ENCODE measurements at regions not wholly inside any gene's neighbourhood (a gene's known extent, or its start where the extent isn't known, plus 50 kb on each side); places are given as distances from the start of the nearest gene placed in this dataset.

- Mint-ChIP-seq H3K36me3 (ENCODE audit: low read depth) (no peaks in the 10 kb centered on the region), H3K4me3 (no peak overlapping the region), H3K4me1 (no peaks in the 10 kb centered on the region), H3K27ac (no peak overlapping the region), H3K9me3 (no peaks in the 10 kb centered on the region), H3K27me3 (peaks cover 2% of the 10 kb centered on the region)
- DNase-seq = no peak
- ChIA-PET CTCF (no interaction called here), POLR2A (no interaction called here)
Observed at GRCh38 chr6:4613795-4614194, 162.4 kb upstream of the CDYL start.

DNA sequence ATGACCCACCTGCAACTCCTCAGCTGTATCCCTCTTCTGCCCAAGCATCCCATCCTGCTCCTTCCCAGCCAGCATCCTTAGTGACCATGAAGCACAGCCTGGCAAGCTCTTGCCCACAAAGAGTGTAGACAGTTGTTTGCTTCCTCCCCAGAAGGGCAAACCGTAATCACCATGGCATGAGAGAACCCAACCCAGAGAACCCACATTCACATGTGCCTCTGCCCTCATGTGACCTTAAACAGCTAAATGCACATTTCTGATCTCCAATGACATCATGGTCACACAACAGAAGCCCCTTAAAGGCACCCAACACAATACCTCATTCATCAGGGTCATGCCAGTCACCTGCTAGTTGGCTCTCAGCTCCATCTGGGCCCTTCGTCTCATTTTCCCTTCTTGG is 162.8 kb upstream of the CDYL start:
- no peak overlapping the region for H3K4me3 Mint-ChIP-seq
- CTCF ChIA-PET = no interaction called here
- H3K36me3 Mint-ChIP-seq (ENCODE audit: low read depth) = no peaks in the 10 kb centered on the region
- no peak overlapping the region for H3K27ac Mint-ChIP-seq
- POLR2A ChIA-PET = no interaction called here
- no peak for DNase-seq
- no peaks in the 10 kb centered on the region for H3K4me1 Mint-ChIP-seq
- H3K9me3 Mint-ChIP-seq = no peaks in the 10 kb centered on the region
- H3K27me3 Mint-ChIP-seq = peaks cover 2% of the 10 kb centered on the region

DNA sequence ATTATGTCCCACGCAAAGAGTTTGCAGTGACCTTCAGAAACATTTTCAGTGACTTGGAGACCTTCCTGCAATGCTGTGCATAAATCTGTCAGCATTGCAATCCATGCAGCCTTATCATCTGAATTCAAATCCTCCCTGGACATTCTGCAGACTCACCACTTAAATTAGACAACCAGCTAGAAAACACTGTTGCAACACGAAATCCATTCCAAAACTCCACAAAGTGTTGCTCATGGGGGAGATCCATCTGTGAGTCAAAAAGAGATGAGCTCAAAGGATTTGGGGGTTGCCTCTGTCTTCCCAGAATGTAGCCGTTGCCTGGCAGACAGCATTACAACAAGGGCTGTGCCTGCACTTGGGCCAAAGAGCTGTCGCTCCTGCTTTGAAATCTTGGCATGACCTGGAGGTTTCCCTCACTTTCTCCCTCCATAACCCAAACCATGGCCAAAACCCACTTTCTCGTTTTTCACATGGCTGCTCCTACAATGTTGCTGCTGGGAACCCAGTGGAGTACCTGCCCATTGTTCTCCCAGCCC is 163.5 kb upstream of the CDYL start:
- DNase-seq = no peak
- Mint-ChIP-seq H3K4me1 (peaks cover 2% of the 10 kb centered on the region), H3K4me3 (no peak overlapping the region), H3K27me3 (peaks cover 2% of the 10 kb centered on the region), H3K27ac (no peak overlapping the region), H3K9me3 (no peaks in the 10 kb centered on the region), H3K36me3 (ENCODE audit: low read depth) (no peaks in the 10 kb centered on the region)
- ChIA-PET CTCF (no interaction called here), POLR2A (no interaction called here)

DNA sequence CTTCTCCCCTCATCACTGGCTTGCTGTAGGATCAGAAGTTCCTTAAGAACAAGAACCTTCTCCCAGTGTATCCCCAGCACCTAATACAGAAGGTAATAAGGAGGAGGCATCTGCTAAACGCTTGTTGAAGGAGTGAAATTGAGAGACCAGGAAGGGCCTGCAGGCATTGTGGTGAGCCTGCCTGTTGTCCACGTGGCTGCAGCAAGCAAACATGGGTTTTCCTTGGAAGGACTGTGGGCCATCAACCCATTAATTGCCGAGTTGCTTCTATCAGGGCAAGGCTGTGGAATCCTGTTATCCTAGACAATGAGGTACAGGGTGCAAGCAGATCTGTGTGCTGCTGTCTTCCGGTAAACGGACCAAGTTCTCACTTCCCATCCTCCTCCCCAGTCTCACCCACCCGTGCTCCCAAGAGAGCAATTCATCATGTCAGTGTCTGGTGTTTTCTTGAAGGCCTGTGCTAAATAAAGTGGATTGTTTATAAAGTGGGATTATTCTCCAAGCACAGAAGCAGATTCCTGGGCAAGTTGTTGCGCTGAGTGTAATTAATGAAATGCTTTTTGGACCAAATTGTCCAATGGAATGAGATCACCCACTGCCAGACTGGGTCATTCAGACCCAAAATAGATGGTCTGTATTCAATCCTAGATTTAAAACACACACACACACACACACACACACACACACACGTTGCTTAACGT is 164.6 kb upstream of the CDYL start:
- no peaks in the 10 kb centered on the region for H3K9me3 Mint-ChIP-seq
- POLR2A ChIA-PET = no interaction called here
- H3K4me1 Mint-ChIP-seq = peaks cover 2% of the 10 kb centered on the region
- DNase-seq = no peak
- H3K27me3 Mint-ChIP-seq = peaks cover 2% of the 10 kb centered on the region
- H3K36me3 Mint-ChIP-seq (ENCODE audit: low read depth) = no peaks in the 10 kb centered on the region
- no peak overlapping the region for H3K4me3 Mint-ChIP-seq
- CTCF ChIA-PET = no interaction called here
- H3K27ac Mint-ChIP-seq = no peak overlapping the region

DNA sequence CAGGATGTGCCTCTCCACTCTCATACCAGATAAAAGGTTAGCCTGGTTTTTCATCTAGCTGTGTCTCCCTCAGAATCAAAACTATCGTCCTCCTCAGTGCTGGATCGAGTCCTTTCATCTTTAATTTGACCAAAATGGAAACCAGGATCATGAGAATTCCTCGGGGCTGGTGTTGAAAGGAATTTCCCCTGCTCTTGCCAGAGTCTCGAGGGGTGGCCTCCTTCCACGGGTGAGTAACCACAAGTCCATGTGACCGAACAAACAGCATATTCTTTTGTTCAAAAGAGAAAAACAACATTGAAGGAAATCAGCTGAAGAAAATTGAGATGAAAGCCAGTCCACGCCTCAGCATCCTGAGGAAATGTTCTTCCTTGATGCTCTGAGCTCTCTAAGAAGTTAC is 165.9 kb upstream of the CDYL start:
- Mint-ChIP-seq H3K4me1 (peaks cover 2% of the 10 kb centered on the region), H3K27me3 (peaks cover 2% of the 10 kb centered on the region), H3K27ac (no peak overlapping the region), H3K36me3 (ENCODE audit: low read depth) (no peaks in the 10 kb centered on the region), H3K9me3 (no peaks in the 10 kb centered on the region), H3K4me3 (no peak overlapping the region)
- ChIA-PET POLR2A (no interaction called here), CTCF (no interaction called here)
- DNase-seq = no peak

GRCh38 chr6:4608361-4609115 is 167.7 kb upstream of the CDYL start:
- Mint-ChIP-seq H3K9me3 (no peaks in the 10 kb centered on the region), H3K27me3 (peaks cover 2% of the 10 kb centered on the region), H3K4me3 (no peak overlapping the region), H3K36me3 (ENCODE audit: low read depth) (no peaks in the 10 kb centered on the region), H3K4me1 (peaks cover 2% of the 10 kb centered on the region), H3K27ac (no peak overlapping the region)
- ChIA-PET CTCF (no interaction called here), POLR2A (no interaction called here)
- no peak for DNase-seq

DNA sequence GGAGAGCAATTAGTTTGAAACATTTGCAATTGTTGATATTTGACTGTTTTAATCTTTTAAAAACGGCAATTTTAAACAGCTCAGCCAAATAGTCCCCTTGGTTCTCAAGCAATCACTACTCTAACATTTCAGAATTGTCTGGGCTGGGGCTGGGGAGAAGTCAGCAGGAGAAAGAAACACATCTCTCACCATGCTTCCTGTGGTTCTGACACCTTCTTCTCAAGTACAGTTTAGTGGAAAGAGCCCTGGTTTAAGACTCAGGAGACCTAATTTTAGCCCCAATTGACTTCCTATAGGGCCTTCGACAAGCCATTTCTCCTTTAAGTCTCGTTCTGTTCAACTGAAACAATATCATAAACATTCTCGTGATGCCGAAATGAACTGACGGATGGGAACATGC is 168.4 kb upstream of the CDYL start:
- H3K4me1 Mint-ChIP-seq = peaks cover 2% of the 10 kb centered on the region
- peaks cover 2% of the 10 kb centered on the region for H3K27me3 Mint-ChIP-seq
- H3K36me3 Mint-ChIP-seq (ENCODE audit: low read depth) = no peaks in the 10 kb centered on the region
- ChIA-PET CTCF (no interaction called here), POLR2A (no interaction called here)
- H3K4me3 Mint-ChIP-seq = no peak overlapping the region
- no peaks in the 10 kb centered on the region for H3K9me3 Mint-ChIP-seq
- no peak overlapping the region for H3K27ac Mint-ChIP-seq
- no peak for DNase-seq

DNA sequence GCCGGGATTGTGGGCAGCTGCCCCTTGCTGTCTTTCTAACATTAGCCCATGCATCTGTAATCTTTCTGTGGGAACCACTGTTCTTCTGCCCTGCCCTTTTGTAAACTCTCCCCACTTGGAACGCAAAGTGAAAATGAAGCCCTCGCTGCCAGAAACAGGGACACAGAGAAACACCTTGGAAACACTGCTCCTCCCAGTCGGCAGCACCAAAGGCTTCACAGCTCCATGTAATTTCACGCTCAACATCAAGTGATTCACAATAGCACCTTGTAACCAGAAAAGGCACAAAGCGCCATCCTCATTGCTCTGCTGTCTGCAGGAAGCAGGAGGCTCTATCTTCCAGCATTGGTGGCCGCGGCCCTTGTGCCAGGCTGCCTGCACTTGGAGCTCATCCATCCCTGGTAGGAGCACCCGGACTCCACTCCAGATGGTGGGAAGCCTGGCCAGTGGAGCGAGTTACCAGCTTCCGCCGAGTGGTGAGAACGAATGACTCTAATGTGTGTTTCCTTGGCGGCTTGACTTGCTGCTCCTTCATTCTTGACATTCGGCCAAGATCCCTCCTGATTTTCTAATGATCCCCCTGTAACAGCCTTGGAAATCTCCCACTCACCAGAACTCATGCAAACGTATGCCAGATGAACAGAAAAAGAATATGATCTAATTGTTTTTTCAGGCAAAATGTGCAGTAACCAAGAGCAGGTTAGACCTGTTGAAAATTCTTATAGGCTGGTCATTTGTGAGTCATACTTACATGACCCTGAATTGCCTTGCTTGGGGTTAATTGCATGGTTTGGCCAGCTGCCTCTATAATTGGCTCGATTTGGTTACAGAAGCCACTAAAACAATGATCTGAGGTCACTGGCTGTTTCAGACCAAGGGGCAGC is 169.1 kb upstream of the CDYL start:
- no peak overlapping the region for H3K27ac Mint-ChIP-seq
- H3K9me3 Mint-ChIP-seq = no peaks in the 10 kb centered on the region
- DNase-seq = no peak
- H3K27me3 Mint-ChIP-seq = peaks cover 2% of the 10 kb centered on the region
- H3K36me3 Mint-ChIP-seq (ENCODE audit: low read depth) = no peaks in the 10 kb centered on the region
- ChIA-PET POLR2A (no interaction called here), CTCF (no interaction called here)
- no peak overlapping the region for H3K4me3 Mint-ChIP-seq
- peaks cover 2% of the 10 kb centered on the region for H3K4me1 Mint-ChIP-seq

GRCh38 chr6:4606016-4606415 is 170.2 kb upstream of the CDYL start:
- no peak for DNase-seq
- Mint-ChIP-seq H3K27me3 (peaks cover 2% of the 10 kb centered on the region), H3K36me3 (ENCODE audit: low read depth) (no peaks in the 10 kb centered on the region), H3K4me1 (peaks cover 2% of the 10 kb centered on the region), H3K27ac (no peak overlapping the region), H3K4me3 (no peak overlapping the region), H3K9me3 (no peaks in the 10 kb centered on the region)
- POLR2A ChIA-PET = no interaction called here
- CTCF ChIA-PET = no interaction called here

DNA sequence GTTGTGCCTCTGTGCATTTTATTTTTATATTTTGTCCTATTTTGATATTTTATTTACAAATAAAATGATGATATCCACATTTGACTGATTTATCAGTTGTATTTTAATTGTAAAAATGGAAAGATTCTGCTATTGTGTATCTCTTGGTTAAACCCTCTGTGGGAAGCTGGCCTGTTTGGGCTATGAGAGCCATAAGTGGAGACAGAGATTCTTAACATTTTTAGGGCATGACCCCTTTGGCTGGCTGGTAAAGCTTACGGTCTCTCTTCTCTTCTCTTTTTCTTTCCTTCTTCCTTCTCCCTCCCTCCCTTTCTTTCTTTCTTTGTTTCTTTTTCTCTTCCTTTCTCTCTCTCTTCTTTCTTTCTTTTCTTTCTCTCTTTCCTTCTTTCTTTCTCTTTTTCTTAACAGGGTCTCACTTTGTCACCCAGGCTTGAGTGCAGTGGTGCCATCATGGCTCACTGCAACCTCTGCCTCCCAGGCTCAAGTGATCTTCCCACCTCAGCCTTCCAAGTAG is 172.3 kb upstream of the CDYL start:
- POLR2A ChIA-PET = no interaction called here
- Mint-ChIP-seq H3K27me3 (no peaks in the 10 kb centered on the region), H3K27ac (no peak overlapping the region), H3K4me3 (no peak overlapping the region), H3K9me3 (no peaks in the 10 kb centered on the region), H3K36me3 (ENCODE audit: low read depth) (no peaks in the 10 kb centered on the region), H3K4me1 (peaks cover 2% of the 10 kb centered on the region)
- DNase-seq = no peak
- CTCF ChIA-PET = no interaction called here

GRCh38 chr6:4603291-4603690 is 172.9 kb upstream of the CDYL start:
- H3K36me3 Mint-ChIP-seq (ENCODE audit: low read depth) = no peaks in the 10 kb centered on the region
- DNase-seq = no peak
- no peaks in the 10 kb centered on the region for H3K27me3 Mint-ChIP-seq
- CTCF ChIA-PET = no interaction called here
- H3K27ac Mint-ChIP-seq = no peak overlapping the region
- H3K4me3 Mint-ChIP-seq = no peak overlapping the region
- POLR2A ChIA-PET = no interaction called here
- H3K4me1 Mint-ChIP-seq = peaks cover 2% of the 10 kb centered on the region
- no peaks in the 10 kb centered on the region for H3K9me3 Mint-ChIP-seq

GRCh38 chr6:4599924-4600323 is 176.3 kb upstream of the CDYL start:
- no peaks in the 10 kb centered on the region for H3K27me3 Mint-ChIP-seq
- no peaks in the 10 kb centered on the region for H3K36me3 Mint-ChIP-seq (ENCODE audit: low read depth)
- H3K4me1 Mint-ChIP-seq = no peaks in the 10 kb centered on the region
- POLR2A ChIA-PET = no interaction called here
- DNase-seq = no peak
- H3K9me3 Mint-ChIP-seq = no peaks in the 10 kb centered on the region
- CTCF ChIA-PET = no interaction called here
- H3K27ac Mint-ChIP-seq = no peak overlapping the region
- no peak overlapping the region for H3K4me3 Mint-ChIP-seq

DNA sequence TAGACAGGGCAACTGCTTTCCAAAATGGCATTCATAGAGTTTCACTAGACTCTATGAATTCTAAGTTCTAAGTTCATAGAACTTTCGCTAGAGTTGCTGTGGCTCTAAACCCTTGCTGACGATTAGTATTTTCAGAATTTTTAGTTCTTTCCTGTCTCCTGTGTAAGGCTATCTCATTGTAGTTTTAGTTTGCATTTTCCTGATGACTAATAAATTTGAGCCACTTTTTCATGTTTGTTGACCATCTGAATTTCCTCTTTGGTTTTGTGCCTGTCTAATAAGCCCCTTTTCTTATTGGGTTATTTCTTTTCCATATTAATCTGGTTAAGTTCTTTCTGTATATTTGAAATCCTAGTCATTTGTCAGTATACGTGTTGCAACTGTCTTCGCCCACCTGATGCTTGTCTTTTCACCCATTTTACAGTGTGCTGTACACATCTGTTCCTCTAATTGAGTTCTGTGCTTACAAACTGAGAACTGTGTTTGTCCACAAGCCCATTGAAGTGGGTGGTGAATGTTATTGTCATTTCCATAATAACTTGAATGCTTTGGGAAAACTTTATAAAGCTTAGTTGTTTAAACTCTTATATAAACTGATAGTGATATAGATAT is 177.7 kb upstream of the CDYL start:
- no peaks in the 10 kb centered on the region for H3K9me3 Mint-ChIP-seq
- no peak overlapping the region for H3K27ac Mint-ChIP-seq
- ChIA-PET CTCF (no interaction called here), POLR2A (no interaction called here)
- DNase-seq = no peak
- H3K27me3 Mint-ChIP-seq = no peaks in the 10 kb centered on the region
- H3K4me3 Mint-ChIP-seq = no peak overlapping the region
- no peaks in the 10 kb centered on the region for H3K4me1 Mint-ChIP-seq
- H3K36me3 Mint-ChIP-seq (ENCODE audit: low read depth) = no peaks in the 10 kb centered on the region
